ENCODE measurements at regions not wholly inside any gene's neighbourhood (a gene's known extent, or its start where the extent isn't known, plus 50 kb on each side); places are given as distances from the start of the nearest gene placed in this dataset.

DNA sequence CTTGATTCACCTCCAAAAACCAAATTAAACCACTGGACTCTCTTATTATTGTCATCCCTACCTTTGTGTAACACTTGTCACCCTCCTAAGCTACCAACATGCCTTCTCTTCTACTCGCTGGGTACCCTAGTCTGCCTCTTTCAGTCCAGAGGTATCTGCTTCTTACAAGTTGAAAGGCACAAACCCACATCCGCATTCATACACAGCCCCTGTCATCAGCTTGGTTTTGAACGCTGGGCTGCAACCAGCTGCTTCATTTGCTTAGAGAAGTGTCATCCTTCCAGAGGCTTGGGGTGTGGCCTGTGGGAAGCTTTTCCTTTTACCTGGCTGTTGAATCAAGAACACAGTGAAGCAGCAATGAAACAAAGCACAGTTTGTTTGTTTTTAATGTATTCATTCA lies 138.8 kb upstream of the WWC1 start:
- H3K36me3 ChIP-seq (ENCODE audit: control insufficient read depth, low read depth, low read length): no peaks in the 10 kb centered on the region
- H3K27ac ChIP-seq (ENCODE audit: low read length): no peak overlapping the region
- H3K9me3 ChIP-seq (ENCODE audit: control insufficient read depth, low read depth, low read length): no peaks in the 10 kb centered on the region
- peaks cover 12% of the 10 kb centered on the region for H3K4me1 ChIP-seq (ENCODE audit: control insufficient read depth, low read depth, low read length)
- no peak overlapping the region for H3K4me3 ChIP-seq (ENCODE audit: low read length)
- no peaks in the 10 kb centered on the region for H3K27me3 ChIP-seq (ENCODE audit: control insufficient read depth, insufficient read depth, low read length)
- no peak overlapping the region for H3K9ac ChIP-seq (ENCODE audit: low read length)

DNA sequence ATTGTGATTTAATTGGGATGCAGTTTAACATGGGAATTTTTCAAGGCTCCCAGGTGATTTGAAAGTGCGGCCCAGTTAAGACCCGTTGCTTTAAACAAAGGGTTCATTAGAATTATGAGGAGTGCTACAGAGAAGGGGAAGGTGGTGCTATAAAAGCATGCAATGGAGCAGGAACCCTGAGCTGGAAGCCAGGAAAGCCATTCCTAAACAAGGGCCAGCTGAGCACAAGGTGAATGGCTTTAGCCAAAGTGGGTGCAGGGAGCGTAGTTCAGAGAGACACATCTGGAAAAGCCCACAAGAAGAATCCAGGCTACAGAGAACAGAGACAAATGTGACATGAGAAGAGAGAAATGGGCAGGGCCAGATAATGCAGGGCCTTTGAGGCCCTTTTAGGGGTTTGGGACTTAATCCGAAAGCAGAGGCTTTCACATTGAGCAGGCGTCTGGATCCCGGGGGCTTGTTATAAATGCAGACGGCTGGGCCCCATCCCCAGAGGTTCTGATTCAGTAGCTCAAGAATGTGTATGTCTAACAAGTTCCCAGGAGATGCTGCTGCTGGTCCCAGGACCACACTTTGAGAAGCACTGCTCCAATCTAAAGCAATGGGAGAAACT lies 138.1 kb upstream of the WWC1 start:
- H3K27me3 ChIP-seq (ENCODE audit: control insufficient read depth, insufficient read depth, low read length): no peaks in the 10 kb centered on the region
- H3K9me3 ChIP-seq (ENCODE audit: control insufficient read depth, low read depth, low read length): no peaks in the 10 kb centered on the region
- H3K4me3 ChIP-seq (ENCODE audit: low read length): no peak overlapping the region
- H3K9ac ChIP-seq (ENCODE audit: low read length): no peak overlapping the region
- no peaks in the 10 kb centered on the region for H3K36me3 ChIP-seq (ENCODE audit: control insufficient read depth, low read depth, low read length)
- peaks cover 5% of the 10 kb centered on the region for H3K4me1 ChIP-seq (ENCODE audit: control insufficient read depth, low read depth, low read length)
- no peak overlapping the region for H3K27ac ChIP-seq (ENCODE audit: low read length)

DNA sequence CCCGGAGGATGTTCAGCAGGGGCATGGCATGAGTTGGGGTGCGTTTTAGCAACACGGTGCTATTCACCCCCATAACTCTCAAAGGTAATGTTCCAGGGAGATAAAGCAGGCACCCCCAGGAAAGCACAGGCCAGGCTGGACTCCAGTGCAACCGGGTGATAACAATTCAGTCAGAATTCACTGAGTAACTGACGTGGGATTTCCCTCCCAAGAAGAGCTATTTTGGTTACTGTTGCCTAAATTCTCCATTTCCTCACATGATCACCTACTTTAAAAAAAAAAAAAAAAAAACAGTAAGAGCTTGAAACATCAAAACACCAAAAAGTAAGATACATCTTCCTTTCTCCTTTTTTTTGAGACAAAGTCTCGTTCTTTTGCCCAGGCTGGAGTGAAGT lies 137.6 kb upstream of the WWC1 start:
- Histone ChIP-seq H3K27me3 (ENCODE audit: control insufficient read depth, insufficient read depth, low read length) (no peaks in the 10 kb centered on the region), H3K27ac (ENCODE audit: low read length) (no peak overlapping the region), H3K4me1 (ENCODE audit: control insufficient read depth, low read depth, low read length) (peaks cover 4% of the 10 kb centered on the region), H3K36me3 (ENCODE audit: control insufficient read depth, low read depth, low read length) (no peaks in the 10 kb centered on the region), H3K9ac (ENCODE audit: low read length) (no peak overlapping the region), H3K4me3 (ENCODE audit: low read length) (no peak overlapping the region), H3K9me3 (ENCODE audit: control insufficient read depth, low read depth, low read length) (no peaks in the 10 kb centered on the region)

DNA sequence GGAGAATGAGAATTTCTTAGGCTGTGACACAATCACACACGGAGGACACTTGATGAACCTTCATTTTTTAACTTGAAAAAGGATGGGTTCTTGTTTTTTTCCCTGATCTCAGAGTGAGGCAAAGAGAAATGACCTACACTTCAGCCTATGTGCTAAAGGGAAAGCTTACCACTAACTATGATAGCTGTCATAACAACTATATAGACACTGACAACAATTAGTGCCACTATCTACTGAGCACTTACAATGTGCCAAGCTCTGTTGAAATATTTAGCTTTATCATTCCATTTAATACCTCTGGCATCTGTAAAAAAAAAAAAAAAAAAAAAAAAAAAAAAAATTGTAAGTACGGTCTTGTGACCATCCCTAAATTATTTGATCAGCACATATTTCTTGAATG lies 135.9 kb upstream of the WWC1 start:
- Histone ChIP-seq H3K27ac (ENCODE audit: low read length) (no peak overlapping the region), H3K9ac (ENCODE audit: low read length) (no peak overlapping the region), H3K4me3 (ENCODE audit: low read length) (no peak overlapping the region), H3K9me3 (ENCODE audit: control insufficient read depth, low read depth, low read length) (no peaks in the 10 kb centered on the region), H3K36me3 (ENCODE audit: control insufficient read depth, low read depth, low read length) (no peaks in the 10 kb centered on the region), H3K4me1 (ENCODE audit: control insufficient read depth, low read depth, low read length) (peaks cover 12% of the 10 kb centered on the region), H3K27me3 (ENCODE audit: control insufficient read depth, insufficient read depth, low read length) (no peaks in the 10 kb centered on the region)

DNA sequence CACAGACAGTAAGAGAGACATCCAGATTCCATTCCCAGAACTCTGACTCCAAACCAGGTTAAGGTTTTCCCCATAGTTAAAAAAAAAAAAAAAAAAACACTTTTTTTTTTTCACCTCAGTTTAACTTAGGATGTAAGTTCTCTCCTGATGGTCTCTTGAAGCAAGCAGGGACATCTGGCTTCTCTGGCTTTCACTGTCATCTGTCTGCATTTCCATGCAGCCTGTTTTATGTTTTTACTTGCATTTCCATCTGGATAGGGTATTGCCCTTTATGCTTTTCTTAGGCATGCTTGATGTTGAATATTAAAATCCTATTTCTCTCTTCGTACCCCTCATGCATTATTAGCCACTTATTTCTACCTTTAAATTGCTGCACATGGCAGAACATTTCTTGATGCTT lies 135.3 kb upstream of the WWC1 start:
- no peak overlapping the region for H3K27ac ChIP-seq (ENCODE audit: low read length)
- no peaks in the 10 kb centered on the region for H3K27me3 ChIP-seq (ENCODE audit: control insufficient read depth, insufficient read depth, low read length)
- H3K9ac ChIP-seq (ENCODE audit: low read length): no peak overlapping the region
- no peaks in the 10 kb centered on the region for H3K9me3 ChIP-seq (ENCODE audit: control insufficient read depth, low read depth, low read length)
- H3K36me3 ChIP-seq (ENCODE audit: control insufficient read depth, low read depth, low read length): no peaks in the 10 kb centered on the region
- peaks cover 12% of the 10 kb centered on the region for H3K4me1 ChIP-seq (ENCODE audit: control insufficient read depth, low read depth, low read length)
- no peak overlapping the region for H3K4me3 ChIP-seq (ENCODE audit: low read length)

DNA sequence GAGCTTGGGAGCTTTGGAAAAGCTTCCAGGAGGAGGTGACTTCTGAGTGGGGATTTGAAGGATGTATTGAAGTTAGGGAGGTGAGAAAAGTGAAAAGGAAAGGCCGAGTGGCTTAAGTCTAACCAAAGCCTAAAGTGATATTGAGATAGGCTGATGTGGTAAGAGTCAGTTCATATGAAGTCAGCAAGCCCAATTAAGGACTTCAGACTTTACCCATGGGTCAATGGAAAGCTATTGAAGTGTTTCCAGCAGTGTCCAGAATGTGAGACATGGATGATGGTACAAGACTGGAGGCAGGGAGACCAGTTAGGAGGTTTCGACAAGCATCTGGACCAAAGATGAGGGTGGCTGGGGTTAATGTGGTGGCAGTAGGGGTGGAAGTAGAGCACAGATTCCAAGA lies 134.3 kb upstream of the WWC1 start:
- H3K9me3 ChIP-seq (ENCODE audit: control insufficient read depth, low read depth, low read length): no peaks in the 10 kb centered on the region
- H3K9ac ChIP-seq (ENCODE audit: low read length): no peak overlapping the region
- peaks cover 12% of the 10 kb centered on the region for H3K4me1 ChIP-seq (ENCODE audit: control insufficient read depth, low read depth, low read length)
- H3K4me3 ChIP-seq (ENCODE audit: low read length): no peak overlapping the region
- no peak overlapping the region for H3K27ac ChIP-seq (ENCODE audit: low read length)
- H3K36me3 ChIP-seq (ENCODE audit: control insufficient read depth, low read depth, low read length): no peaks in the 10 kb centered on the region
- no peaks in the 10 kb centered on the region for H3K27me3 ChIP-seq (ENCODE audit: control insufficient read depth, insufficient read depth, low read length)

DNA sequence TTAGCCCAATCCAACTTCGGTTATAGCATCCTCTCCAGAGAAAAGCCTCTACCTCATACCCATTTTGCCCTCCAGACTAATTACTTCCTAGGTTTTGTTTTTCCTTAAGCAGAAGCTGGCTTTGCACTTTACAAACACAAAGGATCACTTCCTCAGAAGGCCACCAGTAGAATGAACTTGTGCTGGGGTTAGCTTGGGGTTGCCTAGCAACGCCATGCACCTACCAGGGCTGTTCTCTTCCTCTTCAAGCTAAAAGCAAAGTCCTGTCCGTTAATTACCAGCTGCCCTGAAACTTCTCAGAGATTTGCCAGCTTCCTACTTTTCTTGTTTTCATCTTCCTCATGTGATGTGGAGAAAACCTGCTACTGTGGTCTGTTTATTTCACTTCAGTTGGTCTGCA lies 132.0 kb upstream of the WWC1 start:
- Histone ChIP-seq H3K27ac (ENCODE audit: low read length) (no peak overlapping the region), H3K36me3 (ENCODE audit: control insufficient read depth, low read depth, low read length) (no peaks in the 10 kb centered on the region), H3K9ac (ENCODE audit: low read length) (no peak overlapping the region), H3K4me3 (ENCODE audit: low read length) (no peak overlapping the region), H3K4me1 (ENCODE audit: control insufficient read depth, low read depth, low read length) (peaks cover 14% of the 10 kb centered on the region), H3K9me3 (ENCODE audit: control insufficient read depth, low read depth, low read length) (no peaks in the 10 kb centered on the region), H3K27me3 (ENCODE audit: control insufficient read depth, insufficient read depth, low read length) (no peaks in the 10 kb centered on the region)

DNA sequence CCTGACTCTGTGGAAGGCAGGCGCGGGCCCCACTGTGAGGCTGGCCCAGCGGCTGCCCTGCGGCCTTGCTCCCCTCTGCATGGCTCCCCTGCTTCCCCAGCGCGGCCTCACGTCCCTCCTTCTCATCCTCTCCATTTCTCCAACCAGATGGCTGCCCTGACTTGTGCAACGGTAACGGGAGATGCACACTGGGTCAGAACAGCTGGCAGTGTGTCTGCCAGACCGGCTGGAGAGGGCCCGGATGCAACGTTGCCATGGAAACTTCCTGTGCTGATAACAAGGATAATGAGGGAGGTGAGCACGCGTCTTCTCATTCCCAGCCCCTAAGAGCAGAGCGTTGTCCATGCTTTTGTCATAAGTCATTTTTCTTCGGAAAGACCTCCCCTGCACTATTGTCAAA lies 129.0 kb upstream of the WWC1 start:
- Histone ChIP-seq H3K4me3 (ENCODE audit: low read length) (no peak overlapping the region), H3K9me3 (ENCODE audit: control insufficient read depth, low read depth, low read length) (no peaks in the 10 kb centered on the region), H3K36me3 (ENCODE audit: control insufficient read depth, low read depth, low read length) (no peaks in the 10 kb centered on the region)

DNA sequence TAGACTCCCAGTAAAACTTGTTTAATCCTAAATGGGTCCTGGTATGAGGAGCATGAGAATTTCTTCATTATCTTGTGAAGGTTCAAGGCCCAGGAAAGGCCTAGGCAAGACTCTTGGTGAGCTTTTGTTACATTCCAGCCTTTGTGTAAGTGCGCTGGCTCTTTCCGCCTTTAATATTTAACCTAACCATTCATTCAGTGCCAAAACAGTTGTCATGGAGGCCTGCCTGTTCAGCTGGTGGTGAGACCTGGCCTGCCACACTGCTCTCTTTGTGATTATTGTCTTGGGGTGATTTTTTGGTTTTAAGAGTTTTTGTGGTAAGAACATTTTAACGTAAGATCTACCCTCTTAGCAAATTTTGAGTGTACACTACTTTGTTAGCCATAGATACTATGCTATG lies 127.5 kb upstream of the WWC1 start:
- Histone ChIP-seq H3K27ac (ENCODE audit: low read length) (no peak overlapping the region), H3K9ac (ENCODE audit: low read length) (no peak overlapping the region), H3K4me3 (ENCODE audit: low read length) (no peak overlapping the region), H3K27me3 (ENCODE audit: control insufficient read depth, insufficient read depth, low read length) (no peaks in the 10 kb centered on the region), H3K9me3 (ENCODE audit: control insufficient read depth, low read depth, low read length) (no peaks in the 10 kb centered on the region), H3K4me1 (ENCODE audit: control insufficient read depth, low read depth, low read length) (peaks cover 34% of the 10 kb centered on the region), H3K36me3 (ENCODE audit: control insufficient read depth, low read depth, low read length) (no peaks in the 10 kb centered on the region)

More for the DNA sequence above, 129.0 kb upstream of the WWC1 start:
- no peak overlapping the region for H3K27ac ChIP-seq (ENCODE audit: low read length)
- no peak overlapping the region for H3K9ac ChIP-seq (ENCODE audit: low read length)
- H3K4me1 ChIP-seq (ENCODE audit: control insufficient read depth, low read depth, low read length): peaks cover 34% of the 10 kb centered on the region
- no peaks in the 10 kb centered on the region for H3K27me3 ChIP-seq (ENCODE audit: control insufficient read depth, insufficient read depth, low read length)

DNA sequence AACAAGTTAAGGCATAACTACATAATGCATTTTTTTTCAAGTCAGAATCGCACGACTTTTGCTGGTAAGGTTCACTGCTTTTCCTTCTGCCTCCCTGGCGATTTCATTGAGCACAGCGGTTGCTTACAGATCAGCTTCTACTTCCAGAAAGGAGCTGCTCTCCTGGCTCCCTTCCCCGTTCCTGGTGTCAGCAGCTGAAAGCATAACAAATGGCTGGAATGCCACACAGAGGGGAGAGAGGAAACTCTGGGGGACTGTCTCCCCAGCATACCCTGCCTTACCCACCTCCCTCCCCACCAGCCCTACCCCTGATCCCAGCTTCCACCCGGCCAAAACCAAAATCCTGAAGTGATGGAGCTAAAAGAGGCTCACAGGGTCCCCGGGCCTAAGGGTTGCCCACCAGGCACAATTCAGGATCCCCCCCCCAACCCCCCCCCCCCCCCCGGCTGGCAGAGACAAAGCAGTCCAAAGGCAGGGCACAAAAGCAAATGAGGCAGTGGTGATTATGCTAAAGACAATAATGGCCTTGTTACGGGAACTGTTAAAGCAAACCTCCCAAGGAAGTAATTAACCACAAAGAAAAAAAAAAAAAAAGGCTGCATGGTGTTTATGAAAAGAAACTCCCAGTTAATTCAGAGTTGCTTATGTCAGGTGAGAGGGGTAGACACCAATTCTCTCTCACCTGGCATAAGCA lies 126.1 kb upstream of the WWC1 start:
- Histone ChIP-seq H3K4me1 (ENCODE audit: control insufficient read depth, low read depth, low read length) (peaks cover 26% of the 10 kb centered on the region), H3K36me3 (ENCODE audit: control insufficient read depth, low read depth, low read length) (no peaks in the 10 kb centered on the region), H3K9me3 (ENCODE audit: control insufficient read depth, low read depth, low read length) (no peaks in the 10 kb centered on the region), H3K27me3 (ENCODE audit: control insufficient read depth, insufficient read depth, low read length) (no peaks in the 10 kb centered on the region), H3K4me3 (ENCODE audit: low read length) (peak overlapping the region; percentile 18), H3K9ac (ENCODE audit: low read length) (no peak overlapping the region), H3K27ac (ENCODE audit: low read length) (no peak overlapping the region)

DNA sequence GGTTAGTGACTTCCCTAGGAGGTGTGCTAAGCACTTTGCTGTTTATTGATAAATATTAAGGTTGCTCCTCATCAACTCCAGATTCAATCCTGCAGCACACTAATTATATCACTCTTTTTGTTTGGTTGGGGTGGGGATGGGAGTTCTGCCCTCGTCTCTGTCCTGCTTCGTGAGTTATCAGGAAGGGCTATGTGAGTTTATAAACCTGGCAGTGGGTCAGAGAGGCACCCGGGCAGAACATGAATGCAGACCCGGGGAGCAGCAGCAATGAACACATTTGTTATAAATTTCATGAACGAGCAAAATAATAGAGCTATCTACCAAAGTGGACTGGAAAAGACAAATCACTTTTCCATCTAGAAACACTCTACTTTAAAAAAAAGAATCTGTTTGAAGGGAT lies 125.5 kb upstream of the WWC1 start:
- H3K9me3 ChIP-seq (ENCODE audit: control insufficient read depth, low read depth, low read length): no peaks in the 10 kb centered on the region

DNA sequence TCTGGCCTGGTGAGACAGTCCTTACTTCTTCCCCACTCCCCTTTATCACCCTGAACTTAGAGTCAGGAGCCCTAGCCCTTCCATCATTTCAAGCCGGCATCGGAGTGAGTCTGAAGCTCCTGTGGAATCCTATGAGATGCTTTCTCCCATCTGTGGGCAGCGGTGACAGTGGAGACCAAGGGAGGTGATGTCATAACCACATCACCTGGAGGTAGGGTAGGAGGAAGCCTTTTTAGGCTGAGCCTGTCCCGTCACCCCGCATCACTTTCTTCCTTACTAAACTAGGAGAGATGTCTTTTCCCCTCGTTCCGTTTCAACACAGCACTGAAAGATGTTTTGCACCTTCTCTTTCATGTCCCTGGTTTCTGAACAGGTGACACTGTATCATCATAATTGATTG lies 124.1 kb upstream of the WWC1 start:
- H3K36me3 ChIP-seq (ENCODE audit: control insufficient read depth, low read depth, low read length): no peaks in the 10 kb centered on the region
- H3K27me3 ChIP-seq (ENCODE audit: control insufficient read depth, insufficient read depth, low read length): no peaks in the 10 kb centered on the region

More for the DNA sequence above, 125.5 kb upstream of the WWC1 start:
- Histone ChIP-seq H3K9ac (ENCODE audit: low read length) (no peak overlapping the region), H3K27ac (ENCODE audit: low read length) (no peak overlapping the region), H3K27me3 (ENCODE audit: control insufficient read depth, insufficient read depth, low read length) (no peaks in the 10 kb centered on the region), H3K4me3 (ENCODE audit: low read length) (no peak overlapping the region), H3K4me1 (ENCODE audit: control insufficient read depth, low read depth, low read length) (peaks cover 26% of the 10 kb centered on the region), H3K36me3 (ENCODE audit: control insufficient read depth, low read depth, low read length) (no peaks in the 10 kb centered on the region)

More for the DNA sequence above, 124.1 kb upstream of the WWC1 start:
- Histone ChIP-seq H3K27ac (ENCODE audit: low read length) (no peak overlapping the region), H3K9me3 (ENCODE audit: control insufficient read depth, low read depth, low read length) (no peaks in the 10 kb centered on the region), H3K9ac (ENCODE audit: low read length) (no peak overlapping the region), H3K4me1 (ENCODE audit: control insufficient read depth, low read depth, low read length) (peaks cover 26% of the 10 kb centered on the region), H3K4me3 (ENCODE audit: low read length) (no peak overlapping the region)
